MM.1S (cell line): ENCODE measurements at regions not wholly inside any gene's neighbourhood (a gene's known extent, or its start where the extent isn't known, plus 50 kb on each side); places are given as distances from the start of the nearest gene placed in this dataset.

ENCODE experiments used
- DNase-seq: peaks from one replicate; pipeline ENCODE4 v3.0.0-alpha.2; 2015
- H2AFZ ChIP-seq: fragments of 300-600 bp; sonication (generic); 2 replicates; pipeline ENCODE4 v1.6.0; 2016; ENCODE audit warnings: antibody characterized with exemption, low read length
- H3F3A ChIP-seq: fragments of 300-600 bp; sonication (generic); 2 replicates; pipeline ENCODE4 v1.6.1; 2016; ENCODE audit warnings: mild to moderate bottlenecking, antibody characterized with exemption, low read length, moderate library complexity, mixed read lengths; ENCODE audit not compliant: insufficient read depth
- H3K27ac ChIP-seq: fragments of 300-600 bp; sonication (generic); 2 replicates; pipeline ENCODE4 v1.5.1; 2016; ENCODE audit warnings: mild to moderate bottlenecking, low read length
- H3K27me3 ChIP-seq: fragments of 300-600 bp; sonication (generic); replicated peaks from 2 replicates; pipeline ENCODE4 v1.6.0; 2016; ENCODE audit warnings: low read length; ENCODE audit not compliant: insufficient read depth
- H3K36me3 ChIP-seq: fragments of 300-600 bp; sonication (generic); replicated peaks from 2 replicates; pipeline ENCODE4 v1.6.1; 2016; ENCODE audit warnings: mild to moderate bottlenecking, low read length, mixed read lengths; ENCODE audit not compliant: insufficient read depth
- H3K4me1 ChIP-seq: fragments of 300-600 bp; sonication (generic); 2 replicates; pipeline ENCODE4 v1.6.1; 2016; ENCODE audit warnings: low read length, mixed read lengths
- H3K4me2 ChIP-seq: fragments of 300-600 bp; sonication (generic); 2 replicates; pipeline ENCODE4 v1.6.0; 2016; ENCODE audit warnings: low read depth, low read length
- H3K4me3 ChIP-seq: fragments of 300-600 bp; sonication (generic); 2 replicates; pipeline ENCODE4 v1.5.1; 2016; ENCODE audit warnings: low read length, mixed read lengths
- H3K79me2 ChIP-seq: fragments of 300-600 bp; sonication (generic); 2 replicates; pipeline ENCODE4 v1.6.1; 2016; ENCODE audit warnings: mixed run types, low read length, mixed read lengths
- H3K9ac ChIP-seq: fragments of 300-600 bp; sonication (generic); 2 replicates; pipeline ENCODE4 v1.6.1; 2016; ENCODE audit warnings: low read length, mixed read lengths
- H3K9me2 ChIP-seq: fragments of 300-600 bp; sonication (generic); replicated peaks from 2 replicates; pipeline ENCODE4 v1.6.1; 2016; ENCODE audit warnings: mild to moderate bottlenecking, low read length, mixed read lengths; ENCODE audit not compliant: insufficient read depth
- H3K9me3 ChIP-seq: fragments of 300-600 bp; sonication (generic); replicated peaks from 2 replicates; pipeline ENCODE4 v1.6.1; 2016; ENCODE audit warnings: mild to moderate bottlenecking, low read length, mixed read lengths; ENCODE audit not compliant: insufficient read depth
- H4K20me1 ChIP-seq: fragments of 300-600 bp; sonication (generic); 2 replicates; pipeline ENCODE4 v1.6.1; 2016; ENCODE audit warnings: mild to moderate bottlenecking, low read length, moderate library complexity, mixed read lengths; ENCODE audit not compliant: insufficient read depth
- EZH2 ChIP-seq: fragments of 300-600 bp; sonication (generic); optimal IDR thresholded peaks from 2 replicates; pipeline ENCODE3; 2017; ENCODE audit warnings: low read depth, mild to moderate bottlenecking, antibody characterized with exemption, low read length, mixed read lengths
- EZH2phosphoT487 ChIP-seq: fragments of 300-600 bp; sonication (generic); IDR thresholded peaks from 2 replicates; pipeline ENCODE4 v1.6.1; 2018; ENCODE audit warnings: antibody characterized with exemption, low read length
- TF ChIP-seq, protein P1 (sequence below): fragments of 300-600 bp; sonication (generic); IDR thresholded peaks from 2 replicates; pipeline ENCODE4 v1.5.1; 2016; ENCODE audit warnings: antibody characterized with exemption, low read length, mixed read lengths

DNA sequence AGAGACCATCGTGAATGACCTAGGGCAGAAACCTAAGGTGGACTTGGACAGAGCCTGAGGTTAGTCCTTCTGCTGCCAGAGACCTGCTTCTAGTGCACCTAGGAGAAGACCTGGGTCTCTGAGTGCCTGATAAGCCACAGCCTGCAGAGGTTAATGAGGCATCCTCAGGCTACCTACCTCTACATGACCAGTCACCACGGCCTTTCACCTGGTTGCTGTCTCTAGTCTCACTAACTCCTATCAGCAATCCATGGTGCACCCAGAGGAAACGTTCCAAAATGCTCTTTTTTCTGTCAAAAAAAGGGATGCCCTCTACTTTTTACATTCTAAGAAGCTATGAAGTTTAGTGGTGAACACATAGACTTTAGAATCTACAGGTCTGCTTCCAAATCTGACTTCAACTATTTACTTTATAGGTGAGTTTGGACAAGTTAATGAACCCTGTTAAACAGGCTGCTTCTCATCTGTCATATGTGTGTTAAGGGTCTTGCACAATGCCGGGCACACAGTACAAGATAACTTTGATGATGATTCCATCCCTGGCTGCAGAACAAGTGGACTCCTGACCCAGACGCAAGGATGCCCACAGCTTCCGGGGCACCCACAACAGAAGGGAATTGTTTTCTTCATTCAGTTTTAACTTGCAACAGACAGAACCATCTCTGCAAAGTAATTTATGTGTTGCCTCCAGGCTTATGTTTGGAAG is 469.9 kb upstream of the CDH5 start:
- TF ChIP-seq EZH2 (no peak), EZH2phosphoT487 (no peak)
- TF ChIP-seq, protein P1, sequence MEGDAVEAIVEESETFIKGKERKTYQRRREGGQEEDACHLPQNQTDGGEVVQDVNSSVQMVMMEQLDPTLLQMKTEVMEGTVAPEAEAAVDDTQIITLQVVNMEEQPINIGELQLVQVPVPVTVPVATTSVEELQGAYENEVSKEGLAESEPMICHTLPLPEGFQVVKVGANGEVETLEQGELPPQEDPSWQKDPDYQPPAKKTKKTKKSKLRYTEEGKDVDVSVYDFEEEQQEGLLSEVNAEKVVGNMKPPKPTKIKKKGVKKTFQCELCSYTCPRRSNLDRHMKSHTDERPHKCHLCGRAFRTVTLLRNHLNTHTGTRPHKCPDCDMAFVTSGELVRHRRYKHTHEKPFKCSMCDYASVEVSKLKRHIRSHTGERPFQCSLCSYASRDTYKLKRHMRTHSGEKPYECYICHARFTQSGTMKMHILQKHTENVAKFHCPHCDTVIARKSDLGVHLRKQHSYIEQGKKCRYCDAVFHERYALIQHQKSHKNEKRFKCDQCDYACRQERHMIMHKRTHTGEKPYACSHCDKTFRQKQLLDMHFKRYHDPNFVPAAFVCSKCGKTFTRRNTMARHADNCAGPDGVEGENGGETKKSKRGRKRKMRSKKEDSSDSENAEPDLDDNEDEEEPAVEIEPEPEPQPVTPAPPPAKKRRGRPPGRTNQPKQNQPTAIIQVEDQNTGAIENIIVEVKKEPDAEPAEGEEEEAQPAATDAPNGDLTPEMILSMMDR, result no peak
- Histone ChIP-seq H3K27me3 (no peaks in the 10 kb centered on the region), H3K4me2 (no peak overlapping the region), H3K9me3 (no peaks in the 10 kb centered on the region), H3K4me3 (no peak overlapping the region), H3K9me2 (no peaks in the 10 kb centered on the region), H2AFZ (no peak overlapping the region), H4K20me1 (no peaks in the 10 kb centered on the region), H3F3A (no peaks in the 10 kb centered on the region), H3K4me1 (no peaks in the 10 kb centered on the region), H3K9ac (no peak overlapping the region), H3K27ac (no peak overlapping the region), H3K79me2 (no peaks in the 10 kb centered on the region), H3K36me3 (no peaks in the 10 kb centered on the region)
- no peak for DNase-seq

DNA sequence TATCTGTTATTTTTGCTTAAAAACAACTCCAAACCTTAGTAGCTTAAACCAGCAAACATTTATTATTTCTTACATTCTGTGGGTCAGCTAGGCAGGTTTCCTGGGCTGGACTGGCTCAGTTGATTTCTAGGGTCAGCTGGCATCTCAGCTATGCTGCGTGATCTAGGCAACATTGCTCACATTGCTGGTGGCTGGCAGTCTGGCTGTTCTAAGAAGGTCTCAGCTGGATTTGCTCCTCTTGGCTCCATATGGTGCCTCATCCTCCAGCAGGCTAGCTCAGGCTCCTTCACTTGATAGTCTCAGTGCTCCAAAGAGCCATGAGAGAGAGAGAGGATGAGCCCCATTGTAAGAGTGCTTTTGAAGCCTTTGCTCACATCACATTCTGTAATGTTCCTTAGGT is 470.6 kb upstream of the CDH5 start:
- H3K36me3 ChIP-seq, result no peaks in the 10 kb centered on the region
- H3K4me1 ChIP-seq, result no peaks in the 10 kb centered on the region
- no peak overlapping the region for H3K4me3 ChIP-seq

DNA sequence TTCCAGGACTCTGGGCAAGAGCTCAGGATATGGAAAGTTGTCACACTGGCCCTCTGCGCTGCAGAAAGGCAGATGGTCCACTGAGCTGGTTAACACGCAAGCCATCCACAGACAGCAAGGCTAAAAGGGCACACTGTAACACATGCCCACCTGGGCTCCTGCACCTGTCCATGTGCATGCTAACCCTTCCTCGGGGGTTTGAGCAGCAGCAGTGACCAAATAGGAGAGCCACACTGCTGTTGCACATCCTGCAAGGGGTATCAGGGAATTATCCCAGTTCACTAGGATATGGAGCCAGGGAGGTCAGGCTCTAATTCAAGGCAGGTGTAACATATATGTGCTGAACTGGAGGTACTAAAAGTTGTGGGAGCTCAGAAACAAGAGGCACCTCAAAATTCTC is 471.0 kb upstream of the CDH5 start:
- no peak overlapping the region for H2AFZ ChIP-seq
- TF ChIP-seq EZH2phosphoT487 (no peak), EZH2 (no peak)
- TF ChIP-seq, protein P1, result no peak

More for the DNA sequence above, 470.6 kb upstream of the CDH5 start:
- Histone ChIP-seq H3K9me3 (no peaks in the 10 kb centered on the region), H3K9me2 (no peaks in the 10 kb centered on the region), H3K4me2 (no peak overlapping the region), H4K20me1 (no peaks in the 10 kb centered on the region), H3K27me3 (no peaks in the 10 kb centered on the region), H3K27ac (no peak overlapping the region), H2AFZ (no peak overlapping the region), H3F3A (no peaks in the 10 kb centered on the region), H3K9ac (no peak overlapping the region), H3K79me2 (no peaks in the 10 kb centered on the region)
- no peak for DNase-seq
- TF ChIP-seq, protein P1, result no peak
- TF ChIP-seq EZH2 (no peak), EZH2phosphoT487 (no peak)

More for the DNA sequence above, 471.0 kb upstream of the CDH5 start:
- no peaks in the 10 kb centered on the region for H3K36me3 ChIP-seq
- H3K9ac ChIP-seq, result no peak overlapping the region
- no peaks in the 10 kb centered on the region for H3K9me2 ChIP-seq
- no peak overlapping the region for H3K4me2 ChIP-seq
- DNase-seq, result no peak
- H3K9me3 ChIP-seq, result no peaks in the 10 kb centered on the region
- H3F3A ChIP-seq, result no peaks in the 10 kb centered on the region
- H3K27ac ChIP-seq, result no peak overlapping the region
- no peaks in the 10 kb centered on the region for H3K79me2 ChIP-seq
- H3K4me3 ChIP-seq, result no peak overlapping the region
- no peaks in the 10 kb centered on the region for H3K27me3 ChIP-seq
- H4K20me1 ChIP-seq, result no peaks in the 10 kb centered on the region
- H3K4me1 ChIP-seq, result no peaks in the 10 kb centered on the region
